ENCODE measurements at regions not wholly inside any gene's neighbourhood (a gene's known extent, or its start where the extent isn't known, plus 50 kb on each side); places are given as distances from the start of the nearest gene placed in this dataset.
"Not testable (repeated sequence)": the region's sequence is repeated elsewhere in the genome, so short reads cannot be mapped to it uniquely, and the experiment has no call there.

GRCh38 chr3:198096015-198096414 lies 136.0 kb downstream of the LMLN start:
- no peak for DNase-seq (ENCODE audit: low read depth in 4 of 4, low spot score in 3 of 4)

GRCh38 chr3:198097048-198097447 lies 137.0 kb downstream of the LMLN start:
- no peak for DNase-seq (ENCODE audit: low read depth in 4 of 4, low spot score in 3 of 4)

GRCh38 chr3:198098661-198099081 lies 138.7 kb downstream of the LMLN start:
- not testable (repeated sequence) for DNase-seq (ENCODE audit: low read depth in 4 of 4, low spot score in 3 of 4)

GRCh38 chr3:198103070-198103469 lies 143.1 kb downstream of the LMLN start:
- not testable (repeated sequence) for DNase-seq (ENCODE audit: low read depth in 4 of 4, low spot score in 3 of 4)

- no peak for DNase-seq (ENCODE audit: low read depth in 4 of 4, low spot score in 3 of 4)
Measured at GRCh38 chr3:198106265-198106664, 146.2 kb downstream of the LMLN start.

GRCh38 chr3:198107840-198108734 lies 148.1 kb downstream of the LMLN start:
- peak; percentile 20 to 53 (median 35) for DNase-seq (ENCODE audit: low read depth in 4 of 4, low spot score in 3 of 4)

GRCh38 chr3:198109883-198110282 lies 149.9 kb downstream of the LMLN start:
- no peak for DNase-seq (ENCODE audit: low read depth in 4 of 4, low spot score in 3 of 4)

GRCh38 chr3:198112031-198112430 lies 152.0 kb downstream of the LMLN start:
- no peak for DNase-seq (ENCODE audit: low read depth in 4 of 4, low spot score in 3 of 4)

GRCh38 chr3:198113206-198114053 lies 153.4 kb downstream of the LMLN start:
- peak in 1 of 4 donors; percentile 29 for DNase-seq (ENCODE audit: low read depth in 4 of 4, low spot score in 3 of 4)

- not testable (repeated sequence) for DNase-seq (ENCODE audit: low read depth in 4 of 4, low spot score in 3 of 4)
Measured at GRCh38 chr3:198114516-198114915, 154.5 kb downstream of the LMLN start.

- DNase-seq (ENCODE audit: low read depth in 4 of 4, low spot score in 3 of 4), result not testable (repeated sequence)
Measured at GRCh38 chr3:198122184-198122583, 162.2 kb downstream of the LMLN start.

GRCh38 chr3:198137038-198137835 lies 177.2 kb downstream of the LMLN start:
- not testable (repeated sequence) for DNase-seq (ENCODE audit: low read depth in 4 of 4, low spot score in 3 of 4)

GRCh38 chr3:198138205-198138604 lies 178.2 kb downstream of the LMLN start:
- DNase-seq (ENCODE audit: low read depth in 4 of 4, low spot score in 3 of 4), result not testable (repeated sequence)

GRCh38 chr3:198139037-198139436 lies 179.0 kb downstream of the LMLN start:
- DNase-seq (ENCODE audit: low read depth in 4 of 4, low spot score in 3 of 4), result not testable (repeated sequence)

GRCh38 chr3:198139513-198140167 lies 179.6 kb downstream of the LMLN start:
- DNase-seq (ENCODE audit: low read depth in 4 of 4, low spot score in 3 of 4), result not testable (repeated sequence)

- not testable (repeated sequence) for DNase-seq (ENCODE audit: low read depth in 4 of 4, low spot score in 3 of 4)
Measured at GRCh38 chr3:198143300-198144137, 183.5 kb downstream of the LMLN start.

GRCh38 chr3:198145231-198145784 lies 185.3 kb downstream of the LMLN start:
- not testable (repeated sequence) for DNase-seq (ENCODE audit: low read depth in 4 of 4, low spot score in 3 of 4)

GRCh38 chr3:198146070-198146469 lies 186.1 kb downstream of the LMLN start:
- DNase-seq (ENCODE audit: low read depth in 4 of 4, low spot score in 3 of 4), result not testable (repeated sequence)

Measured in right renal pelvis (tissue), 4 donors.